ENCODE measurements at regions not wholly inside any gene's neighbourhood (a gene's known extent, or its start where the extent isn't known, plus 50 kb on each side); places are given as distances from the start of the nearest gene placed in this dataset.
"Not testable (repeated sequence)": the region's sequence is repeated elsewhere in the genome, so short reads cannot be mapped to it uniquely, and the experiment has no call there.

DNA sequence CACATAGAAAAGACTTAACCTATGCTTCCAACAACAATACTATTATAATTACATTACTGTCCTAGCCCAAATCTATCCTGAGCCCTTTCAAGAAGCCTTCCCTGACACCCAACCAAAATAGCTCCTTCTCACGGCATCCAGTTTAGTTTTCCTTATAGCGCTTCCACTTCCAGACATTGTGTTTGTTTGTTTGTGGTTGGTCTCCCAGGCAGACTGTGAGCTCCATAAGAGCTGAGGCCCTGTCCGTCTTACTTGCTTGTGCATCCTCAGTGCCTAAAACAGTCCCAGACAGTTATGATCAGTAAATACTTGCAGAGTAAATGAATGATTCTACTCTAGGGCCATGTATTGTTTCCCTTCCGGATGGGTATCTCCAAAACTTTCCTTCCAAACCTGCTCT lies 68.1 kb upstream of the STARD13 start:
- Histone ChIP-seq H3K9ac (ENCODE audit: low read length) (no peak overlapping the region), H3K4me1 (ENCODE audit: control insufficient read depth, low read depth, low read length) (no peaks in the 10 kb centered on the region), H3K9me3 (ENCODE audit: control insufficient read depth, low read depth, low read length) (no peaks in the 10 kb centered on the region), H3K36me3 (ENCODE audit: control insufficient read depth, low read depth, low read length) (no peaks in the 10 kb centered on the region), H3K4me3 (ENCODE audit: low read length) (no peak overlapping the region), H3K27ac (ENCODE audit: low read length) (no peak overlapping the region), H3K27me3 (ENCODE audit: control insufficient read depth, insufficient read depth, low read length) (peaks cover 34% of the 10 kb centered on the region)

DNA sequence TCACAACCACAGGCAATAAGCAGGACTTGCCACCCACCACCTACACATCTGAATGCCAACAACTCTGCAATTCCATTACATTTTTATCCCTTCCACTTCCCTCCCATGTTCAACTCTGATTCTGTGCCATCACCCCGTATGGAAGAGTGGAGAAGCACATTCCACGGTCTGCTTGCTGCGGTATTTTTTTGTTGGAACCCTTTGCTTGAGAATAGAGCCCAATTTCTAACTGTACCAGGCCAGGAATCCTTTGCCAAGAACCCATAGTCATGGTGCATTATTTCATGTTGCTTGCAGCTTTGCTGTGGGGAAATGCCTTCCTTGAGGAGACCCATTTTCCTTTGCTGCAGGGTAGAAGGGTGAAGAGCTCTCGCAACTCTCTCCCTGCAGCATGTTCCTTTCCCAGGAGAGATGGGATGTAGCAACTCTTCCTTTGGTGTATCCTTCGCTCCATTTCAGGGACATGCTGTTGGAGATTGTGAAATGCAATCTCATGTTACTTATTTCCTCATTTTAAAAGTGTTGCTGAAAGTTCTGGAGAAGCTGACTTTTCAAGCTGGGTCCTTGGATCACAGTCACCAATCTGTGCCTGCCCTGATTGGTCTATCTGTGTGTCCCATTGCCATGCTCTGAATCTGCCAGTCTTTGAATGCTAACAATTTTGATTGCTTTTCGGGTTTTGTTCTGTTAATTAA lies 69.8 kb upstream of the STARD13 start:
- Histone ChIP-seq H3K4me1 (ENCODE audit: control insufficient read depth, low read depth, low read length) (no peaks in the 10 kb centered on the region), H3K9ac (ENCODE audit: low read length) (no peak overlapping the region), H3K27ac (ENCODE audit: low read length) (no peak overlapping the region), H3K4me3 (ENCODE audit: low read length) (no peak overlapping the region), H3K36me3 (ENCODE audit: control insufficient read depth, low read depth, low read length) (no peaks in the 10 kb centered on the region), H3K9me3 (ENCODE audit: control insufficient read depth, low read depth, low read length) (no peaks in the 10 kb centered on the region), H3K27me3 (ENCODE audit: control insufficient read depth, insufficient read depth, low read length) (peaks cover 17% of the 10 kb centered on the region)

DNA sequence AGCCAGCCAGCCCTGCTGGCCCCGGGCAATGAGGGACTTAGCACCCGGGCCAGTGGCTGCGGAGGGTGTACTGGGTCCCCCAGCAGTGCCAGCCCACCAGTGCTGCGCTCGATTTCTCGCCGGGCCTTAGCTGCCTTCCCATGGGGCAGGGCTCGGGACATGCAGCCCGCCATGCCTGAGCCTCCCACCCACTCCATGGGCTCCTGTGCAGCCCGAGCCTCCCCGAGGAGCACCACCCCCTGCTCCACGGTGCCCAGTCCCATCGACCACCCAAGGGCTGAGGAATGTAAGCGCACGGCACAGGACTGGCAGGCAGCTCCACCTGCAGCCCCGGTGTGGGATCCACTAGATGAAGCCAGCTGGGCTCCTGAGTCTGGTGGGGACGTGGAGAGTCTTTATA lies 72.5 kb upstream of the STARD13 start:
- H3K4me3 ChIP-seq (ENCODE audit: low read length); H3K4me1 ChIP-seq (ENCODE audit: control insufficient read depth, low read depth, low read length); H3K9me3 ChIP-seq (ENCODE audit: control insufficient read depth, low read depth, low read length); H3K27ac ChIP-seq (ENCODE audit: low read length); H3K27me3 ChIP-seq (ENCODE audit: control insufficient read depth, insufficient read depth, low read length); H3K36me3 ChIP-seq (ENCODE audit: control insufficient read depth, low read depth, low read length); H3K9ac ChIP-seq (ENCODE audit: low read length): not testable (repeated sequence)

DNA sequence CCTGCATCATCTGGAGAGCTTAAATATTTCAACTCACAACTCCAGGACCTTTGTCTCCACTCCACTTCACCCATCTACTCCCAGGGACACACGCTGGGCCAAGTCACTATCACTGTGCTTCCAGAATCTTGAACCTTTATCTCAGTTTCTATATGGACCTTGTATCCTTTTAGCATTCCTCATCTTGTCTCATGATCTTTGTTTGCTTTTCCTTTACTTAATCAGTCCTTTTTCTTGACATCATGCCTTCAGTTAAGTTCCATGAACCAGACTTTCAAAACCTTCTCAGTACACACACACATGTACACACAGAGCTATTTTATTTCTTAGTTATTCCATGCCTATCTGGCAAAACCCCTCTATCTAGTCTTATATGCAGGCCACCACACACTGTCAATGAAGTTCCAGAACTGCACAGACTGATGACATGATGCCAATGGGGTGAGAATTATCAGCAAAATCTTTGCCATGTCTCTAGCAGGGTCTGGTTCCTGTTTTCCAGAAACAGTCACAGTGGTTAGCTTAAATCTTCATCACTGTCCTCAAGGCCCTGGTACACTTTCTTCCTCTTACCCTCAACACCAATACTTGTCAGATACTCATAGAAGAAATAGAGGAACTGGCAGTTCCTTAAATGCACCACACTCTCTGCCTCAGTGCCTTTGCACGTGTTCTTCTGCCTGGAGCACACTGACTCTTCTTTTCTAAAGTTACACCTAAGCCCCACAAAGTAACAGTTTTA lies 77.6 kb upstream of the STARD13 start:
- Histone ChIP-seq H3K27ac (ENCODE audit: low read length) (no peak overlapping the region), H3K4me1 (ENCODE audit: control insufficient read depth, low read depth, low read length) (no peaks in the 10 kb centered on the region), H3K9ac (ENCODE audit: low read length) (no peak overlapping the region), H3K4me3 (ENCODE audit: low read length) (no peak overlapping the region), H3K27me3 (ENCODE audit: control insufficient read depth, insufficient read depth, low read length) (no peaks in the 10 kb centered on the region), H3K9me3 (ENCODE audit: control insufficient read depth, low read depth, low read length) (no peaks in the 10 kb centered on the region), H3K36me3 (ENCODE audit: control insufficient read depth, low read depth, low read length) (no peaks in the 10 kb centered on the region)

DNA sequence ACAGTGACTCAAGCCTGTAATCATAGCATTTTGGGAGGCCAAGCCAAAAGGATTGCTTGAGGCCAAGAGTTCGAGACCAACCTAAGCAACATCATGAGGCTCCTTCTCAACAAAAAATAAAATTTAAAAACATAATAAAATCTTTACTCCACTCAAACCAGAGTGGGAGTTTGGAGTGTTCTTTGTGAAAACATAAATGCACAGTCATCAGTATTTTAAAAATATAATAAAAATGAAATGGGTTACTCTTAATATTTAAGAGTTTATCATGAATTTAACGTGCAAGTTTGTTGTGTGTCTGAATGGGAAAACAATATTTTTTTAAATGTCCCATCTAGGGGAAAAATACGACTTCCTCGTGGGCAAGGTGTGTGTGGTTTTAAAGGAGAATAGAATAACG lies 78.6 kb upstream of the STARD13 start:
- no peaks in the 10 kb centered on the region for H3K27me3 ChIP-seq (ENCODE audit: control insufficient read depth, insufficient read depth, low read length)
- H3K9me3 ChIP-seq (ENCODE audit: control insufficient read depth, low read depth, low read length): no peaks in the 10 kb centered on the region
- no peaks in the 10 kb centered on the region for H3K4me1 ChIP-seq (ENCODE audit: control insufficient read depth, low read depth, low read length)
- no peak overlapping the region for H3K9ac ChIP-seq (ENCODE audit: low read length)
- no peaks in the 10 kb centered on the region for H3K36me3 ChIP-seq (ENCODE audit: control insufficient read depth, low read depth, low read length)
- no peak overlapping the region for H3K4me3 ChIP-seq (ENCODE audit: low read length)
- H3K27ac ChIP-seq (ENCODE audit: low read length): no peak overlapping the region

DNA sequence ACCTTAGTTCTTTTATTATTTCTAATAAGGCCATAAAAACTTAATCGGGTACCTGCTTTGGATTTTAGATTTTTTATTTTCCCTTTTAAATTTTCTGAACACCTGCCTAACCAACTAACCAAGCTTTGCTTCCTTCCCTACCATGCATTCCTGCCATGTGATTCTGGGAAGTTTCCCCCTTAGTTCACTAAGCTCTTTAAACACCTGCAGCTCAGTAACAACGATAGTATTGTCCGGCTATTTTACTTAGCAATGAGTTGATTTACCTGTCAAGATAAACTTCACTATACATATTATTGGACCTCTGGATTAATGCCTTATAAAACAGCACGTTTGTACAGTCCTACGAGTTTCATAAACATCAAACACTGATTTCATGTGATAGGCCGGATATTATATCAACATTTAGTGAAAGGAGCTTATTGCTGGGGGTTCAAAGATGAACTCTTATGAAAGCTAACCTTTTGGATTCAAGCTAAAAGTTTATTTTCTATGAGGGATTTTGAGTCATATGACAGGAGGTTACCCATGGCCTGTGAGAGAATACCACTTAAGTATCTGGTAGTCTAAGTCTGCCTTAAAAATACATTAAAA lies 81.0 kb upstream of the STARD13 start:
- H3K4me3 ChIP-seq (ENCODE audit: low read length): no peak overlapping the region
- H3K27me3 ChIP-seq (ENCODE audit: control insufficient read depth, insufficient read depth, low read length): no peaks in the 10 kb centered on the region
- no peaks in the 10 kb centered on the region for H3K36me3 ChIP-seq (ENCODE audit: control insufficient read depth, low read depth, low read length)
- H3K27ac ChIP-seq (ENCODE audit: low read length): no peak overlapping the region
- no peaks in the 10 kb centered on the region for H3K4me1 ChIP-seq (ENCODE audit: control insufficient read depth, low read depth, low read length)
- no peak overlapping the region for H3K9ac ChIP-seq (ENCODE audit: low read length)
- no peaks in the 10 kb centered on the region for H3K9me3 ChIP-seq (ENCODE audit: control insufficient read depth, low read depth, low read length)

DNA sequence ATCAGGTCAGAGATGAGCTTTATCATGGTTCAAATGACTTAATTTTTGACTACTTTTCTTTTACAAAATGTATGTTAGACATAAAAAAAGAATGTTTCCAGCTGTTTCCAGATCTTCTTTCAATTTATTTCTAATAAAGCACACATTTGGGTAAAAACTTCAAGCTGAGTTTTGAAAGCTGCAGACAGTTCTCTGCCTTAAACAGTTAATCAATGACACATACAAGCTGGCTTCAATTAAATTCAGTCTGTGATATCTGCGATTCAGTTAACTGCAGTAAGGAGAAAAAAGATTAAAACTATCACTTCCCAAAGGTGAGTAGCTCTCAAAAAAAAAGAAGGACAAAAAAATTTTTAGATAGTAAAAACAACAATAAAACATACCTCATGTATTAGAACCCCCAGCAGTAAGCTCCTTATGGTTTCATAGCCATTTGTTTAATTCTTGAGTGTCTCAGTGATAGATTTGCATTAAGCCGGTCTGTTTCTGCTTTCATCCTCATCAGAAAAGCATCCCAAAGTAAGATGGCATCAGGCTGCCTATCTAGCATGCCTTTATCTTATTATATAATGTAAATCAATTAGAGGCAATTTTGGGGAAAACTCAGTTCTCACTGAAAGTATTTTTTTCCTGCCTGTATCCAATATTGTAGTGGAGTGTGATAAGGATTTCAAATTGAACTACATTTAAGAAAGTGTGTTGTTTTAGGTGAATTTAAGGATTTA lies 81.8 kb upstream of the STARD13 start:
- no peaks in the 10 kb centered on the region for H3K36me3 ChIP-seq (ENCODE audit: control insufficient read depth, low read depth, low read length)
- no peak overlapping the region for H3K27ac ChIP-seq (ENCODE audit: low read length)
- H3K27me3 ChIP-seq (ENCODE audit: control insufficient read depth, insufficient read depth, low read length): no peaks in the 10 kb centered on the region
- H3K4me3 ChIP-seq (ENCODE audit: low read length): no peak overlapping the region
- no peaks in the 10 kb centered on the region for H3K9me3 ChIP-seq (ENCODE audit: control insufficient read depth, low read depth, low read length)
- H3K9ac ChIP-seq (ENCODE audit: low read length): no peak overlapping the region
- no peaks in the 10 kb centered on the region for H3K4me1 ChIP-seq (ENCODE audit: control insufficient read depth, low read depth, low read length)

DNA sequence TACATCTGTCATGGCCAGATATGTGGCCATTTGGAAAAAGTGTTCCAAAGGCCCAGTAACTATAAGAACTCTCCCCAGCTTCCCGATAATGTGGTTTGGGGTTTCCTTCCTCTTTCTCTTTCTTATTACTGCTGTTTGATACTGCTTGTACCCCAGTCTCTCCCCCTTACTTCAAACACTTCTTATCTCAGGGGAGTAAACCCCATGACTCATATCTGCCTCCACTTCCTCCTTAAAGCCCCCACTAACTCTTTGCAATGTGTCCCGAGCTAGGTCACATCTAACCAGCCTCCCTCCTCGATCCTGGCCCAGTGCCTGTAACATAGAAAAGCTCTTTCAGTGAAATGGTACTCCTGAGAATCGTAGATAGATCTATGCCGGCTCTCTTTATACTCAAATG lies 82.4 kb upstream of the STARD13 start:
- no peak overlapping the region for H3K9ac ChIP-seq (ENCODE audit: low read length)
- no peaks in the 10 kb centered on the region for H3K27me3 ChIP-seq (ENCODE audit: control insufficient read depth, insufficient read depth, low read length)
- H3K4me1 ChIP-seq (ENCODE audit: control insufficient read depth, low read depth, low read length): no peaks in the 10 kb centered on the region
- H3K27ac ChIP-seq (ENCODE audit: low read length): no peak overlapping the region
- no peaks in the 10 kb centered on the region for H3K9me3 ChIP-seq (ENCODE audit: control insufficient read depth, low read depth, low read length)
- H3K4me3 ChIP-seq (ENCODE audit: low read length): no peak overlapping the region
- H3K36me3 ChIP-seq (ENCODE audit: control insufficient read depth, low read depth, low read length): no peaks in the 10 kb centered on the region

DNA sequence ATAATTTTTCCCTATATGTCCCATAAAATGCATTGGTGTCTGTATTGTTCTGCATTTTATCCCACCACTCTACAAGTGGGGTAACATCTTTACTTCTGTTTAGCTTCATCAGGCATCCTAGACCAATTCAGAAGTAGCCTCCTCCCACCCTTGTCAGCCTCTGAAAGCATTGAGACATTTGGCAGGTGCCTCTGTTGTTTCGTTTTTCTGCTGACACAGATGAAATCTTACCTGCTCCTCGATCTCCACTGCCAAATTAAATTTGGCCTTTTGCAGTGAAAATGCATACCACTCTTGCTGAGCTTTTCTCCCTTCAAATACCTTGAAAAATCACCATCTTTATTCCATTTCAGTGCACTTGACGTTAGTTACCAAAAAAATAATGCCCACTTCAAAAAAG lies 83.5 kb upstream of the STARD13 start:
- Histone ChIP-seq H3K9me3 (ENCODE audit: control insufficient read depth, low read depth, low read length) (no peaks in the 10 kb centered on the region), H3K27me3 (ENCODE audit: control insufficient read depth, insufficient read depth, low read length) (no peaks in the 10 kb centered on the region), H3K27ac (ENCODE audit: low read length) (no peak overlapping the region), H3K36me3 (ENCODE audit: control insufficient read depth, low read depth, low read length) (no peaks in the 10 kb centered on the region), H3K9ac (ENCODE audit: low read length) (no peak overlapping the region), H3K4me1 (ENCODE audit: control insufficient read depth, low read depth, low read length) (no peaks in the 10 kb centered on the region), H3K4me3 (ENCODE audit: low read length) (no peak overlapping the region)

DNA sequence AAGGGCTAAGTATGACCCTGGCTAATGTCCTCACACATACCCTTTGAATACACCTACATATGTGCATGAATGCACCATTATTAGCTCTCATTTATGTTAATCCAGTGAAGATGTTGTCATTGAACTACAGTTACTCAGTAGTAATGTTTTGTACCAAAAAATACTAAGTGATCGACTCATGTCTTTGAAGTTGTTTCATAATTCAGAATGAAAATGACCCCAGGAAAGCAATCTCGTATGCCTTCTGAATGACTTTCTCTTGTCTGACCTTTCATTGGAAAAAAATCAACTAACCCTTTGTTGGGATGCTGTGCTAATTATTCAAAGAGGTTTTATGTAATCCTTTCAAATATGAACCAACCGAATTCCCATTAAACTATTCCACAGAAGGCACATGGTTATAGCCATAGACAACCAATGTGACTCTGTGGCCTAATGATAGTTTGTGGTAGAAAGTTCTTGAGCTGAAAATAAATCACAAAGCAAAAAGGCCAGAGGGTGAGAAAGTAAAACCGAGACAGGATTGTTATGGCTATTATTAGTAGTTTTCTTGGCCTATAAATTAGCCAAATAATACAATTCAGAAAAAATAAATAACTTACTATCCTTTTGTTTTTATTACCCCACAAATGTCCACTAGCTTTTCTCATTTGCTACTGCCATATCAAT lies 86.8 kb upstream of the STARD13 start:
- Histone ChIP-seq H3K4me1 (ENCODE audit: control insufficient read depth, low read depth, low read length) (no peaks in the 10 kb centered on the region), H3K27ac (ENCODE audit: low read length) (no peak overlapping the region), H3K36me3 (ENCODE audit: control insufficient read depth, low read depth, low read length) (no peaks in the 10 kb centered on the region), H3K9ac (ENCODE audit: low read length) (no peak overlapping the region), H3K27me3 (ENCODE audit: control insufficient read depth, insufficient read depth, low read length) (no peaks in the 10 kb centered on the region), H3K9me3 (ENCODE audit: control insufficient read depth, low read depth, low read length) (no peaks in the 10 kb centered on the region), H3K4me3 (ENCODE audit: low read length) (no peak overlapping the region)

DNA sequence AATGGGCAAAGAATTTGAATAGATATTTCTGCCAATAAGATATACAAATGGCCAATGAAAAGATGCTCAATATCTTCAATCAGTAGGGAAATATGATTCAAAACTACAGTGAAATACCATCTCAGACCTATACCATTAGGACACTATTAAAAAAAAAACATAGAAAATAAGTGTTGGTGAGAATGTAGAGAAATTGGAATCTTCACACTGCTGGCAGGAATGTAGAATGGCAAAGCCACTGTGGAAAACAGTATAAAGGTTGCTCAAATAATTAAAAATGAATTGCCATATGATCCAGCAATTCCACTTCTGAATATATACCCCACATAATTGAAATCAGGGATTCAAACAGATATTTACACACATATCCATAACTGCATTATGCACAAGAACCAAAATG lies 88.1 kb upstream of the STARD13 start:
- H3K4me3 ChIP-seq (ENCODE audit: low read length): no peak overlapping the region
- no peak overlapping the region for H3K27ac ChIP-seq (ENCODE audit: low read length)
- no peaks in the 10 kb centered on the region for H3K27me3 ChIP-seq (ENCODE audit: control insufficient read depth, insufficient read depth, low read length)
- no peak overlapping the region for H3K9ac ChIP-seq (ENCODE audit: low read length)
- H3K36me3 ChIP-seq (ENCODE audit: control insufficient read depth, low read depth, low read length): no peaks in the 10 kb centered on the region
- H3K4me1 ChIP-seq (ENCODE audit: control insufficient read depth, low read depth, low read length): no peaks in the 10 kb centered on the region
- no peaks in the 10 kb centered on the region for H3K9me3 ChIP-seq (ENCODE audit: control insufficient read depth, low read depth, low read length)

Measured in iPS-18a (cell line).